ENCODE measurements at regions not wholly inside any gene's neighbourhood (a gene's known extent, or its start where the extent isn't known, plus 50 kb on each side); places are given as distances from the start of the nearest gene placed in this dataset.

- H3K9me3 ChIP-seq, result no peaks in the 10 kb centered on the region
- DNase-seq (no peak), ATAC-seq (peak; percentile 15)
- intact Hi-C loops (cut with DNase I), result loop anchor here (10.0 kb wide), 1 partner anchor 124 kb away; no protein-coding TSS in a partner anchor
- H3K4me3 ChIP-seq, result no peak overlapping the region
- H3K27ac ChIP-seq, result no peak overlapping the region
- no peak for TF ChIP-seq CTCF (IDR thresholded peaks at IDR 0.05)
- H3K36me3 ChIP-seq, result no peaks in the 10 kb centered on the region
- H3K4me1 ChIP-seq, result no peaks in the 10 kb centered on the region
- no peaks in the 10 kb centered on the region for H3K27me3 ChIP-seq
Observed at GRCh38 chr2:136171223-136171622, 53.3 kb upstream of the CXCR4 start.

GRCh38 chr2:136168720-136169119 is 50.8 kb upstream of the CXCR4 start:
- Histone ChIP-seq H3K27ac (no peak overlapping the region), H3K27me3 (no peaks in the 10 kb centered on the region), H3K9me3 (no peaks in the 10 kb centered on the region), H3K4me3 (no peak overlapping the region), H3K36me3 (no peaks in the 10 kb centered on the region), H3K4me1 (no peaks in the 10 kb centered on the region)
- TF ChIP-seq CTCF (IDR thresholded peaks at IDR 0.05), result no peak
- no peak for ATAC-seq
- DNase-seq, result no peak
- intact Hi-C loops (cut with DNase I), result no loop called here

GRCh38 chr2:136167721-136168475 is 49.9 kb upstream of the CXCR4 start:
- H3K4me1 ChIP-seq, result no peaks in the 10 kb centered on the region
- DNase-seq (no peak), ATAC-seq (no peak)
- H3K27me3 ChIP-seq, result no peaks in the 10 kb centered on the region
- no peak for TF ChIP-seq CTCF (IDR thresholded peaks at IDR 0.05)
- no peak overlapping the region for H3K27ac ChIP-seq
- intact Hi-C loops (cut with DNase I), result no loop called here
- H3K4me3 ChIP-seq, result no peak overlapping the region
- H3K36me3 ChIP-seq, result no peaks in the 10 kb centered on the region
- no peaks in the 10 kb centered on the region for H3K9me3 ChIP-seq
